CD14-positive monocyte (primary cell): ENCODE measurements at regions not wholly inside any gene's neighbourhood (a gene's known extent, or its start where the extent isn't known, plus 50 kb on each side); places are given as distances from the start of the nearest gene placed in this dataset.

Experiments used
- DNase-seq, 3 donors: peaks; one replicate each; pipeline ENCODE4 v3.0.0-alpha.2; 2011 to 2022
- H2AFZ ChIP-seq: 2 replicates; pipeline ENCODE4 v1.6.0; 2012; ENCODE audit warnings: mild to moderate bottlenecking, low read depth, low read length, inconsistent platforms; ENCODE audit not compliant: insufficient read depth, poor library complexity, severe bottlenecking
- H3K27ac ChIP-seq, 2 donors: 1 replicate in 1 of 2; 2 replicates in 1 of 2; pipeline ENCODE4 v1.5.1; 2012 to 2013; ENCODE audit warnings: low read length in 2 of 2, control low read depth in 1 of 2, inconsistent platforms in 1 of 2, low read depth in 1 of 2, mild to moderate bottlenecking in 1 of 2
- H3K27me3 ChIP-seq, 2 donors: one replicate each; pipeline versions ENCODE4 v1.6.0 to v1.6.1; 2011 to 2013; ENCODE audit warnings: low read length in 2 of 2; ENCODE audit not compliant: control insufficient read depth in 2 of 2, insufficient read depth in 2 of 2
- H3K36me3 ChIP-seq, 2 donors: replicated peaks in 1 of 2; 1 replicate in 1 of 2; 2 replicates in 1 of 2; pipeline versions ENCODE4 v1.5.1 to v1.6.1; 2012 to 2013; ENCODE audit warnings: low read length in 2 of 2, control low read depth in 1 of 2, inconsistent platforms in 1 of 2, mild to moderate bottlenecking in 1 of 2; ENCODE audit not compliant: insufficient read depth in 2 of 2, control insufficient read depth in 1 of 2
- H3K4me1 ChIP-seq, 2 donors: 1 replicate in 1 of 2; 2 replicates in 1 of 2; pipeline versions ENCODE4 v1.5.1 to v1.6.1; 2012 to 2013; ENCODE audit warnings: low read length in 2 of 2, control low read depth in 1 of 2, inconsistent platforms in 1 of 2, mild to moderate bottlenecking in 1 of 2, moderate library complexity in 1 of 2; ENCODE audit not compliant: insufficient read depth in 2 of 2, control insufficient read depth in 1 of 2
- H3K4me2 ChIP-seq: replicated peaks from 2 replicates; pipeline ENCODE3; 2012; ENCODE audit warnings: low read length, moderate library complexity, mild to moderate bottlenecking; ENCODE audit not compliant: poor library complexity, severe bottlenecking; ENCODE audit errors: extremely low read depth
- H3K4me3 ChIP-seq, 3 experiments: fragments of 200-600 bp in 1 of 3; sonication (generic) in 1 of 3; replicated peaks in 1 of 3; 1 replicate in 2 of 3; 2 replicates in 1 of 3; pipeline ENCODE4 v1.5.1; 2011 to 2013; ENCODE audit warnings: low read length in 3 of 3, mild to moderate bottlenecking in 3 of 3, control low read depth in 2 of 3, low read depth in 2 of 3, inconsistent platforms in 1 of 3, moderate library complexity in 1 of 3
- H3K79me2 ChIP-seq: 2 replicates; pipeline ENCODE4 v1.6.0; 2012; ENCODE audit warnings: mild to moderate bottlenecking, control low read depth, inconsistent platforms, low read length, moderate library complexity; ENCODE audit not compliant: insufficient read depth
- H3K9ac ChIP-seq: 2 replicates; pipeline ENCODE4 v1.6.0; 2017; ENCODE audit warnings: low read length, mild to moderate bottlenecking; ENCODE audit not compliant: insufficient read depth, poor library complexity, severe bottlenecking
- H3K9me3 ChIP-seq, 2 donors: replicated peaks in 1 of 2; 1 replicate in 1 of 2; 2 replicates in 1 of 2; pipeline versions ENCODE4 v1.5.1 to v1.6.1; 2012 to 2013; ENCODE audit warnings: low read length in 2 of 2, control low read depth in 1 of 2; ENCODE audit not compliant: control insufficient read depth in 1 of 2, insufficient read depth in 1 of 2
- H4K20me1 ChIP-seq: 2 replicates; pipeline ENCODE4 v1.6.0; 2012; ENCODE audit warnings: mild to moderate bottlenecking, low read length, control low read depth, moderate library complexity; ENCODE audit not compliant: insufficient read depth
- H3K27ac Mint-ChIP-seq, 7 donors: one replicate each; pipeline ENCODE4 v1.8.0; 2020; ENCODE audit warnings: mild to moderate bottlenecking in 7 of 7, mixed read lengths in 7 of 7, moderate library complexity in 6 of 7, inconsistent platforms in 2 of 7
- H3K27me3 Mint-ChIP-seq, 3 donors: one replicate each; pipeline ENCODE4 v1.8.0; 2021 to 2022; ENCODE audit warnings: low read depth in 3 of 3, mild to moderate bottlenecking in 3 of 3, mixed read lengths in 3 of 3, moderate library complexity in 3 of 3, inconsistent platforms in 1 of 3
- H3K36me3 Mint-ChIP-seq, 2 donors: one replicate each; pipeline ENCODE4 v1.8.0; 2020; ENCODE audit warnings: mixed read lengths in 2 of 2, inconsistent platforms in 1 of 2, mild to moderate bottlenecking in 1 of 2
- H3K4me1 Mint-ChIP-seq: one replicate; pipeline ENCODE4 v1.8.0; 2020; ENCODE audit warnings: mild to moderate bottlenecking, mixed read lengths
- H3K4me3 Mint-ChIP-seq, 2 donors: one replicate each; pipeline ENCODE4 v1.8.0; 2020; ENCODE audit warnings: mild to moderate bottlenecking in 2 of 2, mixed read lengths in 2 of 2, moderate library complexity in 1 of 2
- H3K9me3 Mint-ChIP-seq, 7 donors: one replicate each; pipeline ENCODE4 v1.8.0; 2020 to 2022; ENCODE audit warnings: mixed read lengths in 7 of 7, mild to moderate bottlenecking in 6 of 7, moderate library complexity in 6 of 7, inconsistent platforms in 2 of 7
- WGBS: methylation state at CpG from one replicate; pipeline ENCODE4 v1.1.5; 2013; ENCODE audit warnings: missing lambda C conversion rate; ENCODE audit not compliant: insufficient coverage; 5-methylcytosine and 5-hydroxymethylcytosine counted together
- intact Hi-C, 2 donors: fragments of 100-400 bp; cut with micrococcal nuclease; formaldehyde crosslinking; loops; one replicate each; pipeline versions ENCODE4 v1.15.0 to v1.15.1; 2023
- TF ChIP-seq, protein P1 (sequence below): fragments of 200-600 bp; IDR thresholded peaks from one replicate; pipeline ENCODE4 v1.8.0; 2022; ENCODE audit warnings: antibody characterized with exemption, mild to moderate bottlenecking

DNA sequence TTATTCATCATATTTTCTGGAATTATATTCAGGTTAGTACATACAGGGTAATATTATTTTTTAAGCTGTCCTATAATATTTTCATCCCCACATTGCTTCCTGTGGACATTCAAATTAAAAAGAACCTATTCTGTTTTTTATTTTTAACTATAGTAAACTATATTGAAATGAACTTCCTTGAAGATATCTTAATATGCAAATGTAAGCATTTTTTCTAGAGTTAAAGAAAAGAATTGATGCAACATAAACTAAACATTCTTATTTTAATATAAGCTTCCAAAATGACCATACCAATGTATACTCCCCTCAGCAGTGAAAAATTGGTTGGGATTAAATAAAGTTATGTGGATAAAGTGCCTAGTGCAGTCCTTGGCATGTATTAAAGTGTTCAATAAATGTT, 416.6 kb downstream of the KIF2B start:
- Histone ChIP-seq H3K9ac (no peak overlapping the region), H2AFZ (no peak overlapping the region), H3K4me2 (no peak overlapping the region), H3K4me1 (no peaks in the 10 kb centered on the region), H4K20me1 (no peaks in the 10 kb centered on the region), H3K27ac (no peak overlapping the region), H3K9me3 (peaks cover 0 to 5% of the 10 kb centered on the region in 2 donors), H3K4me3 (no peak overlapping the region), H3K36me3 (no peaks in the 10 kb centered on the region), H3K27me3 (no peaks in the 10 kb centered on the region), H3K79me2 (no peaks in the 10 kb centered on the region)
- Mint-ChIP-seq H3K4me1 (no peaks in the 10 kb centered on the region), H3K4me3 (no peak overlapping the region), H3K9me3 (peaks cover 0 to 8% (median 3%) of the 10 kb centered on the region in 7 donors), H3K36me3 (no peaks in the 10 kb centered on the region), H3K27ac (no peak overlapping the region), H3K27me3 (no peaks in the 10 kb centered on the region)
- intact Hi-C loops = no loop called here
- TF ChIP-seq, protein P1, sequence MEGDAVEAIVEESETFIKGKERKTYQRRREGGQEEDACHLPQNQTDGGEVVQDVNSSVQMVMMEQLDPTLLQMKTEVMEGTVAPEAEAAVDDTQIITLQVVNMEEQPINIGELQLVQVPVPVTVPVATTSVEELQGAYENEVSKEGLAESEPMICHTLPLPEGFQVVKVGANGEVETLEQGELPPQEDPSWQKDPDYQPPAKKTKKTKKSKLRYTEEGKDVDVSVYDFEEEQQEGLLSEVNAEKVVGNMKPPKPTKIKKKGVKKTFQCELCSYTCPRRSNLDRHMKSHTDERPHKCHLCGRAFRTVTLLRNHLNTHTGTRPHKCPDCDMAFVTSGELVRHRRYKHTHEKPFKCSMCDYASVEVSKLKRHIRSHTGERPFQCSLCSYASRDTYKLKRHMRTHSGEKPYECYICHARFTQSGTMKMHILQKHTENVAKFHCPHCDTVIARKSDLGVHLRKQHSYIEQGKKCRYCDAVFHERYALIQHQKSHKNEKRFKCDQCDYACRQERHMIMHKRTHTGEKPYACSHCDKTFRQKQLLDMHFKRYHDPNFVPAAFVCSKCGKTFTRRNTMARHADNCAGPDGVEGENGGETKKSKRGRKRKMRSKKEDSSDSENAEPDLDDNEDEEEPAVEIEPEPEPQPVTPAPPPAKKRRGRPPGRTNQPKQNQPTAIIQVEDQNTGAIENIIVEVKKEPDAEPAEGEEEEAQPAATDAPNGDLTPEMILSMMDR = no peak
- DNase-seq = no peak

DNA sequence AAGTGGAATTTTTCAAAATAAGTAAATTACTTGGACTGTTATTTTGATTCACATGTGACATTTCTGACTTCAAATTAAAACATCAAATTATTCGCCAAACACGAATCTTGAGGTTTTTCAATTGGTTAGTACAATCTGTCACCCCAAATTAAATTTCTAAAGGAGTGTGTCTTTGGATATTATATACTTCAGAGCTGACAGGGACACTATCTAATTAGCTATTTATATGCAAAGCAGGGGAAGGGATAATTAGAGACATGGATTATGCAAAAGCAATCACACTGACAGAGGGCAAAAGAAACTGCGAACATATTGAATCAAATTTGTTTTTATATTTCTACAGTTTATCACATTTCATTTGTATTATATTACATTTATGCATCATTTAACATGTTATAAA, 433.0 kb downstream of the KIF2B start:
- TF ChIP-seq, protein P1 = no peak
- no peak overlapping the region for H3K9ac ChIP-seq
- Mint-ChIP-seq H3K27me3 (peaks cover 0 to 2% (median 0%) of the 10 kb centered on the region in 3 donors), H3K4me3 (no peak overlapping the region), H3K4me1 (no peaks in the 10 kb centered on the region), H3K36me3 (no peaks in the 10 kb centered on the region), H3K27ac (no peak overlapping the region), H3K9me3 (peaks cover 0 to 14% (median 4%) of the 10 kb centered on the region in 7 donors)
- no peak for DNase-seq
- H3K36me3 ChIP-seq = no peaks in the 10 kb centered on the region
- no peaks in the 10 kb centered on the region for H4K20me1 ChIP-seq
- no CpG with 5 or more reads among the region's 3 CpGs for WGBS
- no peaks in the 10 kb centered on the region for H3K9me3 ChIP-seq
- H2AFZ ChIP-seq = no peak overlapping the region
- no peak overlapping the region for H3K27ac ChIP-seq
- no peaks in the 10 kb centered on the region for H3K79me2 ChIP-seq
- no peaks in the 10 kb centered on the region for H3K27me3 ChIP-seq
- no peak overlapping the region for H3K4me3 ChIP-seq
- H3K4me2 ChIP-seq = no peak overlapping the region
- no peaks in the 10 kb centered on the region for H3K4me1 ChIP-seq
- intact Hi-C loops = no loop called here
